Hepatocyte (in vitro differentiated cells): ENCODE measurements at regions not wholly inside any gene's neighbourhood (a gene's known extent, or its start where the extent isn't known, plus 50 kb on each side); places are given as distances from the start of the nearest gene placed in this dataset.

Source experiments
- DNase-seq: peaks from one replicate; pipeline ENCODE4 v3.0.0-alpha.2; 2016; ENCODE audit warnings: low spot score
- H2AFZ ChIP-seq: fragments of 200-600 bp; sonication (generic); 2 replicates; pipeline ENCODE4 v1.6.0; 2016; ENCODE audit warnings: antibody characterized with exemption, mild to moderate bottlenecking
- H3K27ac ChIP-seq: fragments of 200-600 bp; sonication (generic); 2 replicates; pipeline ENCODE4 v1.5.1; 2016; ENCODE audit warnings: mild to moderate bottlenecking
- H3K27me3 ChIP-seq: fragments of 200-600 bp; sonication (generic); 2 replicates; pipeline ENCODE4 v1.6.1; 2016
- H3K36me3 ChIP-seq: fragments of 200-600 bp; sonication (generic); replicated peaks from 2 replicates; pipeline ENCODE4 v1.5.1; 2016; ENCODE audit warnings: low read depth; ENCODE audit not compliant: insufficient read depth
- H3K4me1 ChIP-seq: fragments of 200-600 bp; sonication (generic); 2 replicates; pipeline ENCODE4 v1.5.1; 2016; ENCODE audit warnings: mild to moderate bottlenecking, moderate library complexity; ENCODE audit not compliant: insufficient read depth
- H3K4me2 ChIP-seq: fragments of 200-600 bp; sonication (generic); 2 replicates; pipeline ENCODE4 v1.6.0; 2016
- H3K4me3 ChIP-seq: fragments of 200-600 bp; sonication (generic); 2 replicates; pipeline ENCODE4 v1.5.1; 2016; ENCODE audit warnings: mild to moderate bottlenecking
- H3K79me2 ChIP-seq: fragments of 200-600 bp; sonication (generic); 2 replicates; pipeline ENCODE4 v1.6.0; 2017; ENCODE audit warnings: mild to moderate bottlenecking
- H3K9me2 ChIP-seq: fragments of 200-600 bp; sonication (generic); replicated peaks from 2 replicates; pipeline ENCODE4 v1.6.0; 2017; ENCODE audit warnings: mild to moderate bottlenecking; ENCODE audit not compliant: insufficient read depth
- H3K9me3 ChIP-seq: fragments of 200-600 bp; sonication (generic); 2 replicates; pipeline ENCODE4 v1.5.1; 2016; ENCODE audit warnings: low read depth, mild to moderate bottlenecking
- H4K20me1 ChIP-seq: fragments of 200-600 bp; sonication (generic); 2 replicates; pipeline ENCODE4 v1.6.0; 2016; ENCODE audit warnings: mild to moderate bottlenecking; ENCODE audit not compliant: insufficient read depth, poor library complexity, severe bottlenecking
- CTCF ChIP-seq: fragments of 200-600 bp; sonication (generic); IDR thresholded peaks from 2 replicates; pipeline ENCODE4 v1.5.1; 2016; ENCODE audit warnings: antibody characterized with exemption, mild to moderate bottlenecking; ENCODE audit not compliant: poor library complexity
- EZH2 ChIP-seq: fragments of 200-600 bp; sonication (generic); IDR thresholded peaks from 2 replicates; pipeline ENCODE4 v1.6.1; 2016; ENCODE audit warnings: antibody characterized with exemption, mild to moderate bottlenecking, borderline replicate concordance
- EZH2phosphoT487 ChIP-seq: fragments of 200-600 bp; sonication (generic); IDR thresholded peaks from one replicate; pipeline ENCODE4 v1.6.1; 2018; ENCODE audit warnings: antibody characterized with exemption, mild to moderate bottlenecking, low read depth, moderate library complexity; ENCODE audit not compliant: unreplicated experiment, severe bottlenecking
- WGBS: methylation state at CpG from one replicate; pipeline ENCODE4 v1.1.6; 2016; ENCODE audit warnings: low lambda C conversion rate; ENCODE audit errors: missing lambda C conversion rate; 5-methylcytosine and 5-hydroxymethylcytosine counted together

GRCh38 chr10:118506671-118507590 lies 88.5 kb downstream of the PRLHR start:
- Histone ChIP-seq H3K9me2 (no peaks in the 10 kb centered on the region), H4K20me1 (no peaks in the 10 kb centered on the region), H3K79me2 (no peaks in the 10 kb centered on the region), H3K4me1 (no peaks in the 10 kb centered on the region), H3K4me3 (no peak overlapping the region), H2AFZ (no peak overlapping the region), H3K9me3 (no peaks in the 10 kb centered on the region), H3K4me2 (no peak overlapping the region), H3K36me3 (no peaks in the 10 kb centered on the region), H3K27me3 (no peaks in the 10 kb centered on the region), H3K27ac (no peak overlapping the region)
- 95% methylated on average over 7 of the region's 7 CpGs for WGBS
- TF ChIP-seq EZH2phosphoT487 (no peak), CTCF (no peak), EZH2 (no peak)
- DNase-seq: no peak

GRCh38 chr10:118505363-118505762 lies 90.1 kb downstream of the PRLHR start:
- Histone ChIP-seq H3K27me3 (no peaks in the 10 kb centered on the region), H4K20me1 (no peaks in the 10 kb centered on the region), H3K27ac (no peak overlapping the region), H2AFZ (no peak overlapping the region), H3K4me2 (no peak overlapping the region), H3K4me3 (no peak overlapping the region), H3K36me3 (no peaks in the 10 kb centered on the region), H3K4me1 (no peaks in the 10 kb centered on the region), H3K79me2 (no peaks in the 10 kb centered on the region), H3K9me2 (no peaks in the 10 kb centered on the region), H3K9me3 (no peaks in the 10 kb centered on the region)
- TF ChIP-seq EZH2 (no peak), EZH2phosphoT487 (no peak), CTCF (no peak)
- no peak for DNase-seq
- WGBS: 91% methylated on average over 3 of the region's 3 CpGs

GRCh38 chr10:118504467-118505205 lies 90.8 kb downstream of the PRLHR start:
- H3K9me3 ChIP-seq: no peaks in the 10 kb centered on the region
- no peak overlapping the region for H3K4me3 ChIP-seq
- no peak overlapping the region for H3K27ac ChIP-seq
- H3K27me3 ChIP-seq: no peaks in the 10 kb centered on the region
- DNase-seq: peak; percentile 50
- H2AFZ ChIP-seq: no peak overlapping the region
- H3K36me3 ChIP-seq: no peaks in the 10 kb centered on the region
- no peaks in the 10 kb centered on the region for H3K4me1 ChIP-seq
- WGBS: 61% methylated on average over 6 of the region's 7 CpGs
- no peaks in the 10 kb centered on the region for H3K79me2 ChIP-seq
- no peaks in the 10 kb centered on the region for H3K9me2 ChIP-seq
- no peaks in the 10 kb centered on the region for H4K20me1 ChIP-seq
- no peak overlapping the region for H3K4me2 ChIP-seq
- no peak for TF ChIP-seq EZH2
- no peak for TF ChIP-seq EZH2phosphoT487

GRCh38 chr10:118504044-118504443 lies 91.4 kb downstream of the PRLHR start:
- H3K4me2 ChIP-seq: no peak overlapping the region
- TF ChIP-seq EZH2phosphoT487 (no peak), CTCF (no peak), EZH2 (no peak)

More at GRCh38 chr10:118504044-118504443, 91.4 kb downstream of the PRLHR start:
- no peaks in the 10 kb centered on the region for H3K36me3 ChIP-seq
- no peak overlapping the region for H3K4me3 ChIP-seq
- no peaks in the 10 kb centered on the region for H3K9me2 ChIP-seq
- no peaks in the 10 kb centered on the region for H3K9me3 ChIP-seq
- H3K27ac ChIP-seq: no peak overlapping the region
- no peaks in the 10 kb centered on the region for H3K27me3 ChIP-seq
- H2AFZ ChIP-seq: no peak overlapping the region
- no peaks in the 10 kb centered on the region for H3K4me1 ChIP-seq
- H4K20me1 ChIP-seq: no peaks in the 10 kb centered on the region
- no peaks in the 10 kb centered on the region for H3K79me2 ChIP-seq
- DNase-seq: no peak
- WGBS: 88% methylated on average over 1 of the region's 1 CpG
